Osteocyte (in vitro differentiated cells): ENCODE measurements at regions not wholly inside any gene's neighbourhood (a gene's known extent, or its start where the extent isn't known, plus 50 kb on each side); places are given as distances from the start of the nearest gene placed in this dataset.

Source experiments
- DNase-seq: peaks from one replicate; pipeline ENCODE4 v3.0.0; 2021; ENCODE audit warnings: mixed read lengths; ENCODE audit not compliant: unreplicated experiment; ENCODE audit errors: extremely low spot score
- H3K27ac Mint-ChIP-seq: one replicate; pipeline ENCODE4 v1.8.0; 2021; ENCODE audit warnings: mild to moderate bottlenecking, mixed read lengths; ENCODE audit not compliant: unreplicated experiment
- H3K27me3 Mint-ChIP-seq: one replicate; pipeline ENCODE4 v1.8.0; 2021; ENCODE audit warnings: mixed read lengths; ENCODE audit not compliant: unreplicated experiment
- H3K36me3 Mint-ChIP-seq: one replicate; pipeline ENCODE4 v1.8.0; 2021; ENCODE audit warnings: mixed read lengths; ENCODE audit not compliant: unreplicated experiment
- H3K4me1 Mint-ChIP-seq: one replicate; pipeline ENCODE4 v1.8.0; 2021; ENCODE audit warnings: mixed read lengths; ENCODE audit not compliant: unreplicated experiment
- H3K4me3 Mint-ChIP-seq: one replicate; pipeline ENCODE4 v1.8.0; 2021; ENCODE audit warnings: mild to moderate bottlenecking, moderate library complexity, mixed read lengths; ENCODE audit not compliant: unreplicated experiment
- H3K9me3 Mint-ChIP-seq: one replicate; pipeline ENCODE4 v1.8.0; 2021; ENCODE audit warnings: mixed read lengths; ENCODE audit not compliant: unreplicated experiment
- TF ChIP-seq, protein P1 (sequence below): fragments of 200-600 bp; sonication (generic); IDR thresholded peaks from 2 replicates; pipeline ENCODE4 v1.5.0; 2021; ENCODE audit warnings: antibody characterized with exemption, mild to moderate bottlenecking, moderate library complexity

DNA sequence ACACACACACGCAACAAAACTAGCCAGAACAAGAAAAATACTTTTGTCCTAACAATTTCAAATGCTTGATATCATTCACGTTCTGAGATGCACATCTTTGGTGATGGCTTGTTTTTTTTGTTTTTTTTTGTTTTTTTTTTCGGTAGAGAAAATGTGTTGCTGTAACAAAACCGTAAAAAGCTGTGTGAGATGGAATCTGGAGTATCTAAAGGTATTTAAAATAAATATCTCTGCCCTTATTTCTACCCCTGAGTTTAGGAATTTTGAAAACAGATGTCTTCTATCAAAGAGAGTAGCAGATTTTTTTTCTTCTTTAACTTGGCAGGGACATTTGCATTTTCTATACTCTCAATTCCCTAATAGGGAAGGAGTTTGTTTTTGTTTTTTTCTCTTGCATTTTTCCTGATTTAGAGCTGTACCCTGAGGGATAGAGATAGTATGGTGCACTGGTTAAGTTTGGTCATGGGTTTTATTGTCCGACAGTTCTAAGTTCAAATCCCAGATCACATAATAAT is 446.6 kb downstream of the KLF5 start:
- TF ChIP-seq, protein P1, sequence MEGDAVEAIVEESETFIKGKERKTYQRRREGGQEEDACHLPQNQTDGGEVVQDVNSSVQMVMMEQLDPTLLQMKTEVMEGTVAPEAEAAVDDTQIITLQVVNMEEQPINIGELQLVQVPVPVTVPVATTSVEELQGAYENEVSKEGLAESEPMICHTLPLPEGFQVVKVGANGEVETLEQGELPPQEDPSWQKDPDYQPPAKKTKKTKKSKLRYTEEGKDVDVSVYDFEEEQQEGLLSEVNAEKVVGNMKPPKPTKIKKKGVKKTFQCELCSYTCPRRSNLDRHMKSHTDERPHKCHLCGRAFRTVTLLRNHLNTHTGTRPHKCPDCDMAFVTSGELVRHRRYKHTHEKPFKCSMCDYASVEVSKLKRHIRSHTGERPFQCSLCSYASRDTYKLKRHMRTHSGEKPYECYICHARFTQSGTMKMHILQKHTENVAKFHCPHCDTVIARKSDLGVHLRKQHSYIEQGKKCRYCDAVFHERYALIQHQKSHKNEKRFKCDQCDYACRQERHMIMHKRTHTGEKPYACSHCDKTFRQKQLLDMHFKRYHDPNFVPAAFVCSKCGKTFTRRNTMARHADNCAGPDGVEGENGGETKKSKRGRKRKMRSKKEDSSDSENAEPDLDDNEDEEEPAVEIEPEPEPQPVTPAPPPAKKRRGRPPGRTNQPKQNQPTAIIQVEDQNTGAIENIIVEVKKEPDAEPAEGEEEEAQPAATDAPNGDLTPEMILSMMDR = no peak
- DNase-seq = no peak
- Mint-ChIP-seq H3K36me3 (no peaks in the 10 kb centered on the region), H3K4me1 (no peaks in the 10 kb centered on the region), H3K27me3 (peaks cover 12% of the 10 kb centered on the region), H3K27ac (no peak overlapping the region), H3K9me3 (no peaks in the 10 kb centered on the region), H3K4me3 (no peak overlapping the region)

- Mint-ChIP-seq H3K4me1 (no peaks in the 10 kb centered on the region), H3K27me3 (peaks cover 5% of the 10 kb centered on the region), H3K9me3 (no peaks in the 10 kb centered on the region), H3K27ac (no peak overlapping the region), H3K36me3 (no peaks in the 10 kb centered on the region), H3K4me3 (no peak overlapping the region)
- DNase-seq = no peak
- TF ChIP-seq, protein P1 = no peak
Observed at GRCh38 chr13:73499695-73500094, 440.9 kb downstream of the KLF5 start.

DNA sequence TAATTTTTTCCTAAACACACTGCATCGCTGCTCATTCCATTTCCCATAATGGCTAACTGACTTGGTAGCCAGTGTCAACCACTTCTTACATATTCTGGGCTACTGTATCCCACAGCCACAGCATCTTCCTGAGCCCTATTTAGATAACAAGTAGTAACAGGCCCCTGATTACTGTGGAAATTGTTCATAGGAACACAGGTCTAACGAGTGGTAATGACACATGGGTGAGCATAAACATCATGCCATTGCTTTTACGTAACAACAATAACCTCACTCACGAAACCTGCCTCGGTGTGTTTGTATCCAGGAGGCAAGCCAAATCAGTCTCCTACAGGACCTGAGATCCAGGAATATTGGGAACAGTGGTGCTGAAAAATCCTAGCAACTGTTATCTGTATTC is 438.6 kb downstream of the KLF5 start:
- Mint-ChIP-seq H3K36me3 (no peaks in the 10 kb centered on the region), H3K27ac (no peak overlapping the region), H3K4me1 (peaks cover 4% of the 10 kb centered on the region), H3K27me3 (peaks cover 3% of the 10 kb centered on the region), H3K9me3 (no peaks in the 10 kb centered on the region), H3K4me3 (no peak overlapping the region)
- DNase-seq = no peak
- TF ChIP-seq, protein P1 = no peak

- Mint-ChIP-seq H3K36me3 (no peaks in the 10 kb centered on the region), H3K27ac (no peak overlapping the region), H3K9me3 (no peaks in the 10 kb centered on the region), H3K27me3 (peaks cover 3% of the 10 kb centered on the region), H3K4me1 (peaks cover 4% of the 10 kb centered on the region), H3K4me3 (no peak overlapping the region)
- DNase-seq = no peak
- TF ChIP-seq, protein P1 = no peak
Observed at GRCh38 chr13:73496711-73497110, 437.9 kb downstream of the KLF5 start.

GRCh38 chr13:73492811-73493210 is 434.0 kb downstream of the KLF5 start:
- no peak overlapping the region for H3K4me3 Mint-ChIP-seq
- H3K36me3 Mint-ChIP-seq = no peaks in the 10 kb centered on the region
- TF ChIP-seq, protein P1 = no peak
- DNase-seq = no peak
- peaks cover 6% of the 10 kb centered on the region for H3K27me3 Mint-ChIP-seq
- H3K9me3 Mint-ChIP-seq = no peaks in the 10 kb centered on the region
- no peak overlapping the region for H3K27ac Mint-ChIP-seq
- H3K4me1 Mint-ChIP-seq = peaks cover 4% of the 10 kb centered on the region
